ENCODE measurements at regions not wholly inside any gene's neighbourhood (a gene's known extent, or its start where the extent isn't known, plus 50 kb on each side); places are given as distances from the start of the nearest gene placed in this dataset.

DNA sequence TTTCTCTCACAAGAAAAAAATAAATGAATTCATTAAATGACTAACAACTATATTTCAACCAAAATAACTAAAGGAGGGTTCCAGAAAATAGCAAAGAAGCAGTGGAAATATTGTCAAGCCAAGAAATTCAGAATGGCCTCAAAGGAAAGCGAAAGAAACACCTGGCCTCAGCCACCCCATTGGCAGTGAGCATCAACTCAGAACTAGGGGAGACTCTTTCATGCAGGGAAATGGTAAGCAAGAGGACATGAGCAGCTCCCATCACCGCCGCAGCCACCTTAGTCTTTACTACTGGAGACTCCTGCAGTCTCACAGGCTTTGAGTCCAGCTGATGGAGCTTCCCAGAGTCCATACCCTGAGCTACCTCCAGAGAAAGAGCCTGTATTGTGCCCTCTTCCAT is 343.9 kb upstream of the GRAMD2B start:
- no peak for DNase-seq (ENCODE audit: low read depth, low spot score)
- POLR2A ChIA-PET = no interaction called here
- H3K4me3 ChIP-seq (ENCODE audit: low read depth, low read length) = no peak overlapping the region
- CTCF ChIA-PET = no interaction called here
- TF ChIP-seq, protein P1, sequence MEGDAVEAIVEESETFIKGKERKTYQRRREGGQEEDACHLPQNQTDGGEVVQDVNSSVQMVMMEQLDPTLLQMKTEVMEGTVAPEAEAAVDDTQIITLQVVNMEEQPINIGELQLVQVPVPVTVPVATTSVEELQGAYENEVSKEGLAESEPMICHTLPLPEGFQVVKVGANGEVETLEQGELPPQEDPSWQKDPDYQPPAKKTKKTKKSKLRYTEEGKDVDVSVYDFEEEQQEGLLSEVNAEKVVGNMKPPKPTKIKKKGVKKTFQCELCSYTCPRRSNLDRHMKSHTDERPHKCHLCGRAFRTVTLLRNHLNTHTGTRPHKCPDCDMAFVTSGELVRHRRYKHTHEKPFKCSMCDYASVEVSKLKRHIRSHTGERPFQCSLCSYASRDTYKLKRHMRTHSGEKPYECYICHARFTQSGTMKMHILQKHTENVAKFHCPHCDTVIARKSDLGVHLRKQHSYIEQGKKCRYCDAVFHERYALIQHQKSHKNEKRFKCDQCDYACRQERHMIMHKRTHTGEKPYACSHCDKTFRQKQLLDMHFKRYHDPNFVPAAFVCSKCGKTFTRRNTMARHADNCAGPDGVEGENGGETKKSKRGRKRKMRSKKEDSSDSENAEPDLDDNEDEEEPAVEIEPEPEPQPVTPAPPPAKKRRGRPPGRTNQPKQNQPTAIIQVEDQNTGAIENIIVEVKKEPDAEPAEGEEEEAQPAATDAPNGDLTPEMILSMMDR (IDR thresholded peaks at IDR 0.05; ENCODE audit: insufficient read depth, low read length, missing control alignments) = no peak

DNA sequence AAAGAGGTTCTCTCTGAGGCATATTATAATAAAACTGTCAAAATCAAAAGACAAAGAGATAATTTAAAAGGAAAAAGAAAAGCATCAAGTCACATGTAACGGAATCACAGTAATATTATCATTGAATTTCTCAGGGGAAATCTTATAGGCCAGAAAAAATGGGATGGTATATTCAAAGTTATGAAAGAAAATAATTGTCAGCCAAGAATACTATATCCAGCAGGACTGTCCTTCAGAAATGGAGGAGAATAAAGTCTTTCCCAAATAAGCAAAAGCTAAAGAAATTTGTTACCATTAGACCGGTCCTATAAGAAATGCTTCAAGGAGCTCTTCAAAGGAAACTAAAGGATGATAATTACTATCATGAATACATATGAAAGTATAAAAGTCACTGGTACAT is 342.0 kb upstream of the GRAMD2B start:
- no peak overlapping the region for H3K4me3 ChIP-seq (ENCODE audit: low read depth, low read length)
- DNase-seq (ENCODE audit: low read depth, low spot score) = no peak
- TF ChIP-seq, protein P1 (IDR thresholded peaks at IDR 0.05; ENCODE audit: insufficient read depth, low read length, missing control alignments) = no peak
- ChIA-PET POLR2A (no interaction called here), CTCF (no interaction called here)

DNA sequence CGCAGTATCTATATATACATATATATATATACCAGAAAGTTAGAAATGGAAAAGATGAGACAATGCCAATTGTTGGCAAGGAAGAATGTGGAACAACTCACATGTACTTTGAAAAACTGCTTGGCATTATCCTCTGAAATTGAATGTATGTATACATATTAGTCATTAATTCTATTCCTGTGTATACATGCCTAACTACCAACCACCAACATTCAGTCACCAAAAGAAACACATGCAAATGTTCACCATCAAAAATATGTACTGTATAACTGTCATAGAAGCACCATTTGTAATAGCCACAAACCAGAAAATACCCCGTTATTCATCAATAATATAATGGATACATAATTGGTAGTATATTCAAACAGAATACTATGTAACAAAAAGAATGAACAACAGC is 330.2 kb upstream of the GRAMD2B start:
- ChIA-PET POLR2A (no interaction called here), CTCF (no interaction called here)
- DNase-seq (ENCODE audit: low read depth, low spot score) = no peak
- TF ChIP-seq, protein P1 (IDR thresholded peaks at IDR 0.05; ENCODE audit: insufficient read depth, low read length, missing control alignments) = no peak
- no peak overlapping the region for H3K4me3 ChIP-seq (ENCODE audit: low read depth, low read length)

DNA sequence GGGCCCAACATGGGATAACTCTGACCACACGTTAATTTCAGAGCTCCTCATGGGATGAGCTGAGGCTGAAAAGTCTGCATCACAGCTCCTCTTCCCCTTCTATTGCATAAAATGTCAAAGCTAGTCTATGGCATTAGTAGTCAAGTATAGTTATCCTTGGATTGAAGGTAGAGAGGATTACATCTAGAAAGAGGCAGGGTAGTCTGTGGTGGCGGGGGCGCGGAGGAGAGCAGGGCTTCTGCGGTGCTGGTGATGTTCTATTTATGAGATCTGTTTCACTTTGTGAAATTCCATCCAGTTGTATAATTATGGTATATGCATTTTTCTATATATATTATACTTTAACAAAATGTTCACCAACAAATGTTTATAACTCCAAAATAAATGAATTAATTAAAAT is 329.5 kb upstream of the GRAMD2B start:
- POLR2A ChIA-PET = no interaction called here
- TF ChIP-seq, protein P1 (IDR thresholded peaks at IDR 0.05; ENCODE audit: insufficient read depth, low read length, missing control alignments) = no peak
- CTCF ChIA-PET = no interaction called here
- DNase-seq (ENCODE audit: low read depth, low spot score) = no peak
- H3K4me3 ChIP-seq (ENCODE audit: low read depth, low read length) = no peak overlapping the region

DNA sequence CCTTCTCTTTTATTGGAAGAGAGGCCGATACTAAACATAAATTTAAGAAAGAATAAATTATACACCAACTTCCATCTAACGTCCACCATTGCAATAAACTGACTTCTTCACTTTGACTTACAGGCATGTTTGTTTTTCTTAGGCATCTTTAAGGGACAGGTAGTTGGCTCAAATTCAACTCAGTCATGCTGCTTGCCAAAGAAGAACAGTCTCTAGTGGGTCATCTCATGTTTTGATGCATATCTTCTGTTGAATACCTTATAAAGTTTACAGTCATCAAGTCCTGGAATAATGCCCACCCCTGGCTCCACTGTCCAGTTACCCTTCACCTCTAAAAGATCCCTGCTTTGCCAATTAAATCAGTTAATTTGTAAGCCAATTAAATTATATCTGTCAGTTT is 328.2 kb upstream of the GRAMD2B start:
- ChIA-PET CTCF (no interaction called here), POLR2A (no interaction called here)
- TF ChIP-seq, protein P1 (IDR thresholded peaks at IDR 0.05; ENCODE audit: insufficient read depth, low read length, missing control alignments) = no peak
- no peak for DNase-seq (ENCODE audit: low read depth, low spot score)
- no peak overlapping the region for H3K4me3 ChIP-seq (ENCODE audit: low read depth, low read length)

DNA sequence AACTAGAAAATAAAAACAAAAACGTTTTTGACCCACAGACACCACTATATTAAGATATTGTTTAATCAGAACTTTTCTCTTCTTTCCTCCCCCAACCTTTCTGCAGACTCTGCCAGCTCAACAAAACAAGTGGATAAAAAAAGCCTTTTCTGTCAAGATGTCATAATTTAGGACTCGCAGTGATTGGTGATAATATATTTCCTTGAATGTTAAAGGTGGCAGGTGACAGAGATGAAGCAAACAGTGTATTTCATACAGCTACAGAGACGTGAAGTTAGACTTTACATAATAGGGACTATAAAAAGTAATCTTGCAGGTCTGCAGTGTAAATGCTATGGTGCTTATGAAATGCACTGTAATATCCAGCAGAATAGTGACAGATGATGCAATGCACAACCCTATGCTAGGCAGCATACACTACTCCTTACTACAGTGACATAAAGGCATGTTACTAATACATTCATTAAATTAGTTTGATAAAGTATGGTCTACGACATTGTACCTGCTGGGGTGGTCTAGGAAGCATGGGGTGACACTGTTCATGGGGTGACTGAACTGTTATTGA is 326.7 kb upstream of the GRAMD2B start:
- ChIA-PET CTCF (no interaction called here), POLR2A (no interaction called here)
- no peak overlapping the region for H3K4me3 ChIP-seq (ENCODE audit: low read depth, low read length)
- no peak for DNase-seq (ENCODE audit: low read depth, low spot score)
- TF ChIP-seq, protein P1 (IDR thresholded peaks at IDR 0.05; ENCODE audit: insufficient read depth, low read length, missing control alignments) = no peak
